Aorta (tissue), 5 donors: ENCODE measurements at regions not wholly inside any gene's neighbourhood (a gene's known extent, or its start where the extent isn't known, plus 50 kb on each side); places are given as distances from the start of the nearest gene placed in this dataset.

ENCODE experiments used
- ATAC-seq: fragments of 200-7000 bp; cut with Tn5 transposase; one replicate; pipeline ENCODE4 v1.9.1; 2022; ENCODE audit warnings: moderate library complexity; ENCODE audit not compliant: low FRiP score
- DNase-seq, 2 donors: peaks; one replicate each; pipeline ENCODE4 v3.0.0-alpha.2; 2020
- H3K27ac ChIP-seq, 2 donors: one replicate each; pipeline ENCODE4 v1.5.1; 2013; ENCODE audit warnings: low read length in 2 of 2, mild to moderate bottlenecking in 2 of 2, moderate library complexity in 2 of 2, control low read depth in 1 of 2, inconsistent platforms in 1 of 2, low read depth in 1 of 2
- H3K27me3 ChIP-seq, 2 donors: one replicate each; pipeline ENCODE4 v1.6.1; 2013; ENCODE audit warnings: control low read depth in 1 of 2, low read length in 1 of 2, mild to moderate bottlenecking in 1 of 2, moderate library complexity in 1 of 2; ENCODE audit not compliant: insufficient read depth in 2 of 2, control insufficient read depth in 1 of 2
- H3K36me3 ChIP-seq, 2 donors: one replicate each; pipeline ENCODE4 v1.6.1; 2013; ENCODE audit warnings: control low read depth in 1 of 2, low read length in 1 of 2, mild to moderate bottlenecking in 1 of 2; ENCODE audit not compliant: insufficient read depth in 2 of 2, control insufficient read depth in 1 of 2
- H3K4me1 ChIP-seq, 2 donors: one replicate each; pipeline ENCODE4 v1.6.1; 2013; ENCODE audit warnings: low read length in 2 of 2, control low read depth in 1 of 2, mild to moderate bottlenecking in 1 of 2, moderate library complexity in 1 of 2; ENCODE audit not compliant: insufficient read depth in 2 of 2, control insufficient read depth in 1 of 2
- H3K4me3 ChIP-seq, 2 donors: one replicate each; pipeline ENCODE4 v1.5.1; 2013; ENCODE audit warnings: low read length in 2 of 2, control low read depth in 1 of 2, mild to moderate bottlenecking in 1 of 2
- H3K9me3 ChIP-seq: one replicate; pipeline ENCODE4 v1.6.1; 2013; ENCODE audit warnings: mild to moderate bottlenecking, low read length; ENCODE audit not compliant: control insufficient read depth
- WGBS, 2 donors: extraction: QIAGEN DNeasy Blood & Tissue Kit; methylation state at CpG; one replicate each; pipeline ENCODE4 v1.1.7; 2013; 5-methylcytosine and 5-hydroxymethylcytosine counted together
- intact Hi-C, 2 donors: fragments of 100-400 bp; cut with DNase I; formaldehyde crosslinking; loops; one replicate each; pipeline versions ENCODE4 v1.14.2 to v1.15.0; 2022
- donor health status: healthy with polysubstance abuse.
- donor health status: Bipolar disorder and iron deficiency.
- donor health status: DM: no; HTN: no; CAD: no.
- donor health status: DM: no; HTN: no; CAD: no.
- donor health status: DM: yes; HTN: yes; CAD: no.

DNA sequence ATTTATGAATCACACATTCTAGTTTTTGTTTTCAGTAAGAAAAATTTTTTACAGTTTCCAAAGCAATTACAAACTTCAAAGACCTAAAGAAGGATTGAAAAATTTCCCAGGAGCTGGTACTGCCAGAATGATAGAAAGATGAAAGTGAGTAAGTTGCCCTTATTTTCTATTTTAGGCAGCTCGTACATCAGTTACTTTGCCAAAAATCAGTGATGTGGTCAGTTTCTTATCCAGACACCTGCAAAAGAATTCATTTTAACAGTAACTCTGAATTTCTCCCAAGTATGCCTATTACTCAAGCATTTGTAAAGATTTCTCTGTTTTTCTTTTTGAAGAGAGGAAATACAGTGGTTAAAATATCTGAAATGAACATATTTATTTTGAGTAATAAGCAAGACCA is 976.3 kb upstream of the RAG2 start:
- WGBS, 2 donors: 42 to 62% methylated on average over 1 of the region's 1 CpG

DNA sequence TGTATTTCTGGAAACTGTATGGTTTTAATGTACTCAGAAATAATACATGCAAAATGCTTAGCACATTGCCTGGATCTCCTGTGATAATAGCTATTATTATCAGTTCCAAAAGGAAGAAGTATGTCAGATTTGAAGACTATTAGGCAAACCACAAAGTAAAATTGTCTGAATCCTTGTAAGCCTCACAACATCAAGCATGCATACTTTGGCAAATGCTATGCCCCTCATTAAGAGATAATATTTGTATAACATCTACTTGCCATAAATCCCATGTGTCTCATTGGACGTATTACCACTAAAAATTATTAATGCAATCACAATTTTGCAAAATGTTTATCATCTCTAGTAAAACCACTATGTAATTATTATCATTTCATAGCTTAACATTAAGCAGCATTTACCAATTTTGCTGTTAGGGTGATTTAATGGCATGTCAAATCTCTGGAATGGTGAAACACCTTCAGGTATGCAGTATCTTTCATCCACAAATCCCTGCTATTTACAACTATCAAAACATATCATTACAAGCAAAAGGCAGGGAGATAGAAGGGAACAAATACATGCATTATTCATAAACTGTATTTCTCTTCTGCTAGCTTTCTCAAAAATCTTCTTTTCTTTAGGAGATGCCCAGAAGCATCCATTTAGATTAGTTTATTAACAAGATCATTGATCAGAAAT is 974.6 kb upstream of the RAG2 start:
- Histone ChIP-seq H3K4me3 (no peak overlapping the region), H3K4me1 (no peaks in the 10 kb centered on the region), H3K27ac (no peak overlapping the region), H3K9me3 (no peaks in the 10 kb centered on the region), H3K36me3 (no peaks in the 10 kb centered on the region), H3K27me3 (no peaks in the 10 kb centered on the region)
- DNase-seq: no peak
- WGBS, 2 donors: 32 to 35% methylated on average over 1 of the region's 1 CpG
- no peak for ATAC-seq
- intact Hi-C loops: no loop called here

More for the DNA sequence above, 976.3 kb upstream of the RAG2 start:
- ATAC-seq (no peak), DNase-seq (no peak)
- intact Hi-C loops: no loop called here
- H3K4me3 ChIP-seq: no peak overlapping the region
- no peaks in the 10 kb centered on the region for H3K9me3 ChIP-seq
- no peaks in the 10 kb centered on the region for H3K4me1 ChIP-seq
- no peak overlapping the region for H3K27ac ChIP-seq
- no peaks in the 10 kb centered on the region for H3K36me3 ChIP-seq
- H3K27me3 ChIP-seq: no peaks in the 10 kb centered on the region

DNA sequence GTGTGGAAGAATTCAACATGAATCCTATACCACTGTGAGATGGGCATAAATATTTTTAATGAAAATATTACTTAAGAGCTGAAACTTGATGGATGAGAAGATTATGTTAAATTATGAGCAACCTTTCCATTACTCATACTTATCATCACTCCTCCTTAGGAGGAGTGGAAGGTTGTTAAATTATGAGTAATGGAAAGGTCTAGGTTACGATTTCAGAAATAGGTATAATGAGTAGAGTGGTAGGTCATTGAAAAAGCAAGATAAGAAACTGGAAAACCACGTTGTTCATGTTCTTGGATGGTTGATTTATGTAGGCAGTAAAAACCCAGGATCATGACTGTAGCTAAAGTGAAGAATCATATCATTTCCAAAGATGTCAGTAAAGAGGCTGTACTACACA is 973.2 kb upstream of the RAG2 start:
- no peaks in the 10 kb centered on the region for H3K4me1 ChIP-seq
- H3K27ac ChIP-seq: no peak overlapping the region
- ATAC-seq (no peak), DNase-seq (no peak)
- 9 to 25% methylated on average over 2 of the region's 2 CpGs for WGBS, 2 donors
- H3K4me3 ChIP-seq: no peak overlapping the region
- no peaks in the 10 kb centered on the region for H3K36me3 ChIP-seq
- intact Hi-C loops: no loop called here
- no peaks in the 10 kb centered on the region for H3K9me3 ChIP-seq
- H3K27me3 ChIP-seq: no peaks in the 10 kb centered on the region

DNA sequence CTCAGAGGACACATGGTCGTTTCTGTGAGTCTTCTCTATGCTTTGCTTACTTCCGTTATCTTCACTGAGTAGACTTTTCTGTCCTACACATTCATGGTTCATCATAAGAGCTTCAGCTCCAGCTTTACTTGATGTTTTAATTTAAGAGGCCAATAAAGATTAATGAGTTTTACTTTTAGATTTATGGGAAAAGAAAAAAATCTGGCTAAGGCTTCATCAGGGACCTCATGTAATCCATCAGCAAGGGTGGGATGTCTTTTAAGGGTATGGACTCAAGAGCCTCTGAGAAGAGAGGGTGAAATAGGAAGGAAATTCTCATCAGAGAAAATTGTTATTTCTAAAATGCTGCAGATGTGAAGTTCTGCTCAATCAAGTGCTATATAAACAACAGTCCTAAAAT is 963.0 kb upstream of the RAG2 start:
- Histone ChIP-seq H3K4me1 (no peaks in the 10 kb centered on the region), H3K27me3 (no peaks in the 10 kb centered on the region), H3K9me3 (no peaks in the 10 kb centered on the region), H3K4me3 (no peak overlapping the region), H3K36me3 (no peaks in the 10 kb centered on the region), H3K27ac (no peak overlapping the region)
- DNase-seq: no peak
- intact Hi-C loops: no loop called here
- ATAC-seq: no peak
- 60 to 68% methylated on average over 2 of the region's 2 CpGs for WGBS, 2 donors

DNA sequence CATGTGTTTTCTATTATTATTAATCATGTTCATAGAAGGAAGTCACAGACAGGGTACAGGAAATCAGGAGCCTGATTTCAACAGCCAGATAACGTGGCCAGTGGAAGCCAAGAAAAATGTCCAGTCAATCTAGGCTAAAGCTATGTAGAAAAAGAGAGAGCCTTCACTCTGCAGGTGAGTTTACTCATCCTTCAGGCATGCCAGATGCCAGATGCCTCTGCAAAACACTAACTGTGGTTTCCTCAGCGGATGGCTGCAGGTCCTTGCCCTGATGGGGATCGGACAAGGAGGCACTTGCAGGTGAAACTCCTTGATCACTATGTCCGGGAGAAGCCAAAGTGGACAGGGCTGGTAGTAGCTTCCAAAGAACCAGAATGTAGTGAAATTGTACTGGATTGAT is 962.3 kb upstream of the RAG2 start:
- Histone ChIP-seq H3K27me3 (no peaks in the 10 kb centered on the region), H3K27ac (no peak overlapping the region), H3K4me3 (no peak overlapping the region), H3K36me3 (no peaks in the 10 kb centered on the region), H3K4me1 (no peaks in the 10 kb centered on the region), H3K9me3 (no peaks in the 10 kb centered on the region)
- ATAC-seq (no peak), DNase-seq (no peak)
- WGBS, 2 donors: 56 to 58% methylated on average over 4 of the region's 4 CpGs
- intact Hi-C loops: no loop called here

DNA sequence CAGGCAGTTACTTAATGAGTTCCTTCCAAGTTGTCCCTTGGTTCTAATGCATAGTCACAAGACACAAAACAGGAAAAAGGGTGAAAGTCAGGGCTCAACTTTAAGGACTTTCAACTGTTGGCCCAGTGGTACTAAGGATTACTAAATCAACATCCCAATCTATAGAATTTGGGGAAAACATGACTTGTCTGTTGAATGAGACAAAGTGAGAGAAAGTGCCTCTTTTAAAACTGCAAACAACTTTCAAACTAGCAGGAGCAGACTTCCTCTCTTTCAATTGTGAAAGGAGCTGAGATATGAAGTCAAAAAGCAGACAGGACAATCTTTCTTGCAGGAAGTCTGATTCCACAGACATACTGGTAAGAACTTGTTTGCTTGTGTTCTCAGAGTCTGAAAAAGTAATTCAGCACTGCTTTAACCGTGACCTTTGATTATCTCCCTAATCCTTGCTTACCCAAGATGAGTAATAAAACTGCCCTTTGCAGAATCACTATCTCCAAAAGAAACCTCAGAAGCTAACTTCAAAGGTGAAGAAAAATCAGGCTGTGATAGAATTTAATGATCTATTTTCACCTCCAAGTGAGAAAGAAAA is 960.7 kb upstream of the RAG2 start:
- Histone ChIP-seq H3K36me3 (no peaks in the 10 kb centered on the region), H3K27ac (no peak overlapping the region), H3K4me3 (no peak overlapping the region), H3K4me1 (no peaks in the 10 kb centered on the region), H3K27me3 (no peaks in the 10 kb centered on the region), H3K9me3 (no peaks in the 10 kb centered on the region)
- ATAC-seq (no peak), DNase-seq (no peak)
- 31 to 37% methylated on average over 1 of the region's 1 CpG for WGBS, 2 donors
- intact Hi-C loops: no loop called here

DNA sequence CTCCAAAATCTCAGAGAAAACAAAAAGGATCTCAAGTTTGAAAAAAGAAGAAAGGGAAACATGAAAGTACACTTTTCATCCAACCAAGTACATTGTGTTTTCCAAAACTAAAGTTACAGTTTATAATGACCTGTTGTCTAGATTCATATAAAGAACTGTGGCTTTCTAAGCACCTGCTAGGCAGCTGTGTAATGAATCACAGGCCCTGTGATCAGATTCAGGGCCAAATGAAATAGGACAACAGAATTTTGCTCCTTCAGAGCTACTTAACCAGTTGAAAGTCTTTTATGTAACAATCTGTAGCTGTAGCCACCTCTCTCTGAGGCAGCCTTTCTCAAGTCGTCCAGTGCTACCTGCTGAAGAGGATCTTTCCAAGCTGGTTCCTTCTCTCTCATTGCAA is 960.0 kb upstream of the RAG2 start:
- WGBS, 2 donors: 52 to 57% methylated on average over 1 of the region's 1 CpG
- no peak for DNase-seq
- no peaks in the 10 kb centered on the region for H3K27me3 ChIP-seq
- ATAC-seq: no peak
- no peaks in the 10 kb centered on the region for H3K9me3 ChIP-seq
- no peak overlapping the region for H3K4me3 ChIP-seq
- H3K4me1 ChIP-seq: no peaks in the 10 kb centered on the region
- intact Hi-C loops: no loop called here
- H3K36me3 ChIP-seq: no peaks in the 10 kb centered on the region
- H3K27ac ChIP-seq: no peak overlapping the region

DNA sequence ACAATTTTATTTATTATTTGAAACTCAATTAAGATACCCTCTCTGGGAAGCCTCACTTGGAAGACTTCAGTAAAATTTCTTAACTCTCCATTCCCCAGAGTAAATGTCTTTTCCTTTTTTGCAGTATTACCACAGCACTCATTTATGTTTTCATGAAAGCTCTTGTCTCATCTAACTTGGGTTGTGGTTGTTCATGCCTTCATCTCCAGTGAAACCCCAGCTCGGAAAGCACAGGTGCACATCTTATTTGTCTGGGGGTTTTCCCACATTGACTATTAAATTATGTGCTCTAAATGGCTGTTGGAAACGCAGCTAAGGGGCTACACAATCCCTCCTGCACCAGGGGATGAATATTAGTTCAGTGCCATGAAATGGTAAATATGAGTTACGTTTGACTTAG is 954.2 kb upstream of the RAG2 start:
- intact Hi-C loops: no loop called here
- no peak for DNase-seq
- H3K4me1 ChIP-seq: no peaks in the 10 kb centered on the region
- WGBS, 2 donors: 68 to 76% methylated on average over 3 of the region's 3 CpGs
- no peak overlapping the region for H3K27ac ChIP-seq
- no peak for ATAC-seq
- no peaks in the 10 kb centered on the region for H3K36me3 ChIP-seq
- no peak overlapping the region for H3K4me3 ChIP-seq
- H3K27me3 ChIP-seq: no peaks in the 10 kb centered on the region
- no peaks in the 10 kb centered on the region for H3K9me3 ChIP-seq

DNA sequence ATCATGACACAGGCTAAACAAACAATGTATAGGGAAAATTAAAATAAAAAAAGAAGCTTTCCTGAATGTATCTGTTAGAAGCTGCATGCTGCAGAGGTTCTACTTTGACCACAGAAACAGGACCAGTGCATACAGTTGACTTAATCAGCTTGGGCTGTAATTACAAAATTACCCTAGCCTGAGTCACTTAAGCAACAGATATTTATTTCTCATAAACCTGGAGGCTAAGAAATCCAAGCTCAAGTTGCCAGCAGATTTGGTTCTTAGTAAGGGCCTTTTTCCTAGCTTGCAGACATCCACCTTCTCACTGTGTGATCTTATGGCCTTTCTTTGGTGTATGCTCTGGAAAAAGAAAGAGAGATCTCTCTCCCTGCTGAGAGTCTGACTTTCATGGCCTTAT is 946.5 kb upstream of the RAG2 start:
- ATAC-seq: no peak
- H3K27ac ChIP-seq: no peak overlapping the region
- H3K27me3 ChIP-seq: no peaks in the 10 kb centered on the region
- DNase-seq: no peak
- no peaks in the 10 kb centered on the region for H3K4me1 ChIP-seq
- intact Hi-C loops: no loop called here
- H3K9me3 ChIP-seq: no peaks in the 10 kb centered on the region
- no peak overlapping the region for H3K4me3 ChIP-seq
- no peaks in the 10 kb centered on the region for H3K36me3 ChIP-seq
